22Rv1 (cell line): ENCODE measurements at regions not wholly inside any gene's neighbourhood (a gene's known extent, or its start where the extent isn't known, plus 50 kb on each side); places are given as distances from the start of the nearest gene placed in this dataset.

ENCODE experiments used
- CTCF ChIP-seq: fragments of 450-650 bp; IDR thresholded peaks from 2 replicates; pipeline ENCODE4 v1.5.1; 2017; ENCODE audit warnings: mild to moderate bottlenecking
- ZFX ChIP-seq: fragments of 450-650 bp; IDR thresholded peaks from 2 replicates; pipeline ENCODE4 v1.6.1; 2017; ENCODE audit warnings: antibody characterized with exemption, borderline replicate concordance

DNA sequence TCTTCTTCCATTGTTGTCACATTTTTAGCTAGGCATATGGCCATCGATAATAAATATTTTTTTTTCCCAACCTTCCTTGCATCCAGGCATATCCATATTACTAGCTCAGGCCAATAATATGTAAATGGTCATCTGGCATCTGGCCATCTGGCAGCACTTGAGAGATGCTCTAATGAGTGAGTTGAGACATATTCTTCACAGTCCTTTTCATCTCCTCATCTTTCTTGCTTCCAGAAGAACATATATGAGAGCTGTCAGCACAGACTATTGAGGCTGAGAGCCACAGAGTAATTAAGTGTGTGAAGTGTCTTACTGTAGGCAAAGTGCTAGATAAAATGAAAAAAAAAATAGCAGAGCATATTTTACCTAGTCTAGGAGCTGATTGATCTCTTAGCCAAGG is 628.4 kb upstream of the TMPRSS15 start:
- TF ChIP-seq CTCF (no peak), ZFX (no peak)
